HG02798 (cell line): ENCODE measurements at regions not wholly inside any gene's neighbourhood (a gene's known extent, or its start where the extent isn't known, plus 50 kb on each side); places are given as distances from the start of the nearest gene placed in this dataset.
"Not testable (repeated sequence)": the region's sequence is repeated elsewhere in the genome, so short reads cannot be mapped to it uniquely, and the experiment has no call there.

Experiments
- ATAC-seq: cut with Tn5 transposase; IDR thresholded peaks from one replicate; pipeline ENCODE4 v1.9.1; 2021; ENCODE audit warnings: mild to moderate bottlenecking; ENCODE audit not compliant: unreplicated experiment, poor library complexity

DNA sequence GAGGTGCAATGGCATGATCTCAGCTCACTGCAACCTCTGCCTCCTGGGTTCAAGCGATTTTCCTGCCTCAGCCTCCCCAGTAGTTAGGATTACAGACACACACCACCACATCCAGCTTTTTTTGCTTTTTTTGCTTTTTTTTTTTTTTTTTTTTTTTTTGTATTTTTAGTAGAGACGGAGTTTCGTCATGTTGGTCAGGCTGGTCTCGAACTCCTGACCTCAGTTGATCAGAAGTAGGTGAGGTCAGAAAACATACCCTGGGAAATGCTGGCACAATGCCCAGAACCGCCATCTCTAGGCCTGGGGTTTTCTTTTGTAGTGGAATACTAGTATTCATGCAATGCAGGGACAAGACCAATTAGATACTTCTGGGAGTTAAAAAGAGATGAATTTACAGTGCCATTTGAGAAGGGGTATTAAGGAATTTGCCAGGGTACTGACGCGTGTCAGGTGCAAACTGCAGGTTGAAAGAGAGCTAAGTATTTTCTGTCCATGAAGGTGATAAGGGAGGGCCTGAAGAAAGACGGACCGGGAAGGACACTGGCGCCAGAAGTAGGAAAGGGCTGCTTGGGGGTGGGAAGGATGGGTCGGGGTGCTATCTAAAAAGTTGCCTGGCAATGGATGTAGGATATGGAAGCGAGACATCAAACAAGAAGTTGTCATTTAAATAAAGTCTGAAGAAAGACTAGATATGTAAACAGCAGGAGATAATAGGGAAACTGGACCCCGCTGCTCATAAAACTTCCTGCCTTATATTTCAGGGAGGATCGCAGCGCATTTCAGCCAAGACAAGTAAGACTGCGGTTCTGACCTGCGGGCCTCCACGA lies 95.8 kb downstream of the PPIAL4G start:
- not testable (repeated sequence) for ATAC-seq

DNA sequence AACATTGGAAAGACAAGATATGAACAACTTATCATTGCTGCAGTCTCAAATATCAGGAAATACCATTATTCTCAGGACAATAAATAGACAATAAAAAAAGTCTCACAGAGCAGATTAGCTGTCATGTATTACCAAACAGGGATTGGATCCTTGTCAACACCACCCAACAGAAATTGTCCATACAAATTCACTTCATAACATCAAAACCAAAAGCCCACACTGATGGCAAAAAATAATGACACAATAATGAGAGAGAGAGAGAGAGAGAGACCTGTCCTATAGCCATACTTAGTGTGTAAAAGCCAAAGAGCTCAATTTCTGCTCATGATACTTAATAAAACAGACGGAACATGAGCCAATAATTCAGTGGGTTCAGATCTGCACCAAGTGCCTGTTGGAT lies 96.5 kb downstream of the PPIAL4G start:
- ATAC-seq = no peak

DNA sequence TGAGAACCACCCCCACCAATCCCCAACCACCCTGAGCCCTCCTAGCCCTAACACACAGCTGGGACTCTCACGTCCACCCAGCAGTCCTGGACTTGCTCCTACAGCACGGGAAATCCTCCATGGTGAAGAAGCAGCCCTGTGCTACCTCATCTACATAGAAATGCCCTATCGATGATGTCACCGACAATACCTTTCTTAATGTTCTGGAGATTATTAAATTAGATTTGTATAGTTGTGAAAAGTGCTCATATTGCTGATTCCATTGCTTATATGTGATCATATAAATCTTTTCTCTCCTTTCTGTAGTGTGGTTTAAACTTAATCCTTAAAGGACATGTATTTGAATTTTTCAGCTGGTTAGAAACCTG lies 97.1 kb downstream of the PPIAL4G start:
- not testable (repeated sequence) for ATAC-seq

DNA sequence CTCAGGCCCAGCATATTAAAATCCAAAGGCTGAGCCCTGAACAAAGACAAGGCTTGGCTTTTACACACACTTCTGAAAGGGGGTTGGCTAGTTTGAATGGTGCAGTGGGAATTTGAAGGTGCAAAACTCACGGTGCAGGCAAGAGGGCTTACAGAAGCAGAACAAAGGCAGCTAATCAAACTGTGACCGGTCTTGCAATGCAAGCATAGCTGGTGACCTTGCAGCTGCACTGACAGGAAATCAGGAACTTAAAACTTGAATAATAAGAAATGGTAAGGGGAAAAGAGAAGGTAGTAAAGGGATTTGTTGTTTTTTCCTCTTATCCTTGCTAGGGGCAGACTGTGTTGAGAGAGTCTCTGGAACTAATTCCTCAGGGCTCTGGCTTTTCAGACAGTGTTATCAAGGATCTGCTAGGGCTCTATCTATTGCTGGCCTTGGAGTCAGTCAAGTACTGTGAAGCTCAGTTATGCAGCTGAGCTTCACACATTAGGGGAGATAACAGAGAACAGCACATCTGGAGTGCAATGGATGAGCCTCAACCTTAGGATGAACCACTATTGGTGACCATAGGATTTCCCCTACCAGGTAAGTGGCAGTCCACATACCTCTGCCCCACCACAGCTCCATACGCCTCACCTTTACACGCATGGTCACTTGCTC lies 97.6 kb downstream of the PPIAL4G start:
- no peak for ATAC-seq

DNA sequence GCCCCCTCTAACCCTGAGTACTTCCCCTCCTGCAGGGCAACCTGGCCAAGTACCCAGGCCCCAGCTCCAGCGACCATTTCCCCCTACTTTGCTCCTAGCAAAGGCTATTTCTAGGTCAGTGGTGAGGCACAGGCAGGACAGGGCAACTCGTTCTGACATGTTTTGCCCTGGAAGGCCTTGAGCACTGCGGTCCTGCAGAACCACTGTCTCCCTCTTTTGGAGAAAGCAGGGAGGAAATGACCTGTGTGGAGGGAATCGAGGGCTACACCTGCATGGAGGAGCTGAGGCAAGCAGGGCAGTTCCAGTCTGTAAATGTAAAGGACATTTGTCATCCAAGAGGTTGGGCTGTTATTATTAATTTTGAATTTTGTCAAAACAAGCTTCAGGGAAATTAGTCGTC lies 99.1 kb downstream of the PPIAL4G start:
- ATAC-seq = no peak

DNA sequence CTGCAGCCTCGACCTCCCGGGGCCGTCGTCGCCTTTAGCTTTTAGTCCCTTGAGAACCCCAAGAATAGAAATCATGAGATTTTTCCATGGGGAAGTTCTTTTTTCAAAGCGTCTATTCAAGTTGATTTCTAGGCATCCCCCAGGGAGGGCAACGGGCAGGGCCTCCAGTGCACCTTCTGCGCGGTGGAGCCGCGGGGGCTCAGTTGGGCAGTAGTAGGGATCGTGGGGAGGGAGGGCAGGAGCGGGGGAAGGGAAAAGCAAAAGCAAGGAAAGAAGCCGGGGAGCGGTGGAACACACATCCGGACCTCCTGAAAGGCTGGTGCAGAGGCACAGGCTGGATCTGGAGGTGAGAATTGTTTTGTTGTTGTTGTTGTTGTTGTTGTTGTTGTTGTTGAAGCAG lies 103.4 kb downstream of the PPIAL4G start:
- no peak for ATAC-seq

DNA sequence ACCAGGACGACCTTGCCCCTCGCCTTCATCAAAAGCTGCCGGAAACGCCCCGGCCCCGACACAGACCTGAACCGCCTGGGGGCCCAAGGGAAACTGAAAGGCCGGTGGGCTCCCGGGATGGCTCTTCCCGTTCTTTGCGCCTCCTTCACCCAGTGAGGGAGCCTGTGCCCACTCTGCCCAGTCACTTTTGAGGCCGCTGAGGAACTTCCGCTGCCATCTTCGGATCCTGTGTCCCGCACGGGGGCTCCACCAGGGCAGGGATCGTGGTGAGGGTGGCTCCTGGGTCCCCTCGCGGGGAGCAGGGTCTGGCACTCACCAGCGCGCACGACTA lies 104.0 kb downstream of the PPIAL4G start:
- no peak for ATAC-seq

DNA sequence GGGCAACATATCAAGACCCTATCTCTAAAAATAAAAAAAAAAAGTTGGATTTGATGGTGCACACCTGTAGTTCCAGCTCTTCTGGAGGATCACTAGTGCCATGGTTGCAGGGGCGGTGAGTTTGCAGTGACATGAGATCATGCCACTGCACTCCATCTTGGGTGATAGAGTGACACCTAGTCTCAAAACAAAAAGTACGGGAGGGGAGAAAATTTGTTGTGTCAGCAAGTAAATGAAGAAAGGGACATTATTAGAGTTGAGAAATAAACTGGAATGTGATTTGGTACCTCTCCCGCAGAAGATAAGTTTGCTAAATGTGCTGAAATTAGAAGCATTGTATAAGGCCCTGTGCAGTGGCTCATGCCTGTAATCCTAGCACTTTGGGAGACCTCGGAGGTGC lies 105.1 kb downstream of the PPIAL4G start:
- ATAC-seq = not testable (repeated sequence)

DNA sequence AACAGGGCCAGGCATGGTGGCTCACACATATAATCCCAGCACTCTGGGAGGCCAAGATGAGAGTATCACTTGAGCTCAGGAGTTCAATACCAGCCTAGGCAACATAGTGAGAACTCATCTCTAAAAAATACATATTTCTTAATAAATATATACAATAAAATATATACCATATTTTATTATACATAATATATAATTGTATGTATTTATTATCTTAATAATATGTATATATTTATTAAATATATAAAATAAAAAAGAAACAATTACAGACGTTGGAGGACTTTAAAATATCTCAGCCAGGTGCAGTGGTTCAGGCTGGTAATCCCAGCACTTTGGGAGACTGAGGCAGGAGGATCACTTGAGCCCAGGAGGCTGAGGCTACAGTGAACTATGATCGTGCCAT lies 106.1 kb downstream of the PPIAL4G start:
- ATAC-seq = not testable (repeated sequence)

DNA sequence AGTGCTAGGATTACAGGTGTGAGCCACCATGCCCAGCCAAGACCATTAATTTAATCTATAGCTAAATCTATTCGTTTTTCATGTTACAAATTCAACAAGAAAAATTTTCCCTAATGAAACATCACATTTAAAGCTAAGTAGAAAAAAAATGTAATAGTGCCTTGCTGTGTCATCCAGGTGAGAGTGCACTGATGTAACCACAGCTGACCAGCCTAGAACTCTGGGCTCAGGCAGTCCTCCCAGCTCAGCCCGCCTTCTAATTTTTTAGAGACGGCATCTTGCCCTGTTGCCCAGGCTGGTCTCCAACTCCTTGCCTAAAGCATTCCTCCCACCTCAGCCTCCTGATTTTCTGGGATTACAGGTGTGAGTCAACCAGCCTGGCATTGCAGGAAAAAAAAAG lies 109.0 kb downstream of the PPIAL4G start:
- ATAC-seq = no peak

DNA sequence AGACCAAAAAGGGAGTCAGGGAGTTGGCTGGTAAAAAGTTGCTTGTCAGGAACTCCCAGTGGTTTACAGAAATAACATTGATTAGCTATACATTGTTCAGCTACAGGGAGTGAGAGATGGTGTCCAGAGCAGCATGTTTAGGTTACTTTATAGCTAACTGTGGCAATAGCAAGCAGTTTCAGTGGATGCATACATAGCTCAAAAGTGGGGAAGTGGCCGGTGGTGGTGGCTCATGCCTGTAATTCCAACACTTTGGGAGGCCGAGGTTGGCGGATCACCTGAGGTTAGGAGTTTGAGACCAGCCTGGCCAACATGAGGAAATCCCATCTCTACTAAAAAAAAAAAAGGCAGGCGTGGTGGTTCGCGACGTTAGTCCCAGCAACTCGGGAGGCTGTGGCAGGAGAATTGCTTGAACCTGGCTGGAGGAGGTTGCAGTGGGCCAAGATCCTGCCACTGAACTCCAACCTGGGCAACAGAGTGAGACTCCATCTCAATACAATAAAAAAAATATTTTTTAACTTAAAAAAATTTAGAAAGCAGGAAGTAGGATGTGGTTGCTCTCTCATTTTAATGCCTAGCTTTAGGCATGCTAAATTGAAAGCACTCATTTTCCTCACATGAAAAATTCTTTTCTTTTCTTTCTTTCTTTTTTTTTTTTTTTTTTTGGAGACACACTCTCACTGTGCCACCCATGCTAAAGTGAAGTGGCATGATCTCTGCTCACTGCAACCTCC lies 109.7 kb downstream of the PPIAL4G start:
- ATAC-seq = no peak

DNA sequence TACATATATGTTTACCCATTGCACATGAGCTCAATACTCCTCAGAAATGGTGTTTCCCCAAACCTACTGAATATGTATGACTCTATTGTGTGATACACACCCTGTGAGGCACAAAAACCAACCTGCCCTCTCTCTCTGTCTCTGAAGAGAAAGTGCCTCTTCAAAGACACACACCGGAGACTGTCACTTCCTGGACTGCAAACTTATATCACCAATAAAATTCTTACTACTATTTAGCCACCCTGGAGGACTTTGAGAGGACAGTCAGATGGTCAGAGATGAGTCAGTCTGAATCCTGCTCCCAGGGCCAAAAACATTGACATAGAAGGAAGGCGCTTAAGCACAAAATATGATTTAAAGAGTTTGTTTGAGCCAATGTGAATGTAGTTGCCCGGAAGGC lies 110.4 kb downstream of the PPIAL4G start:
- ATAC-seq = no peak

DNA sequence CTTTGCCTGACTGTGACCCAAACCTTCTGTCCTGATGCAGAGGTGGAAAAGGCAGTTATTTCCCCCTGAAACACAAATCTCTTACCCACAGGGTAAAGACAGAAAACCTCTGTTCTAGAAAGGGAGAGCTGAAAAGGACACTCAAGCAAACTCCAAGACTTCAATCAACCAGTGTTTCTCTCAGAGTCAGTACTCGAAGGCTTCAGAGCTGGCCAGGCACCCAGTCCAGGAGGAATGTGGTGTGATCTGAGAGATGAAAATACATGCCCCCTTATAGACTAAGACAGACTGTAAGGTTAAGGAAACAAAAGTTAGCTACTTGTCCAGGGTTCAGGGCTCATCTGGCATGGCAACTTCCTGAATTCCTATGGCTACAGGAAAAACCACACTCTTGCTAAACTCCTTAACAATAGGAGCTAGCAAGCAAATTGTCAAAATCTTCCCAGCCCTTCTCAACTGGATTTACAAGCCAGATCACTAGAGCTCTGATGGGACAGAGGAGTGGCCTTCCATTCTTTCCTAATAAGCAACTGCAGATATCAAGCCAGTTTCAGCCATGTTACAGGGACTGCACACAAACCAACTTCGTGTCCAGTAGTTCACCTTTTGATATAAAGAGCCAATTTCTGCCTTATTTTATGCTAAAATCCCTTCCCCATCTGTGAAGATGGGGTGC lies 110.9 kb downstream of the PPIAL4G start:
- ATAC-seq = not testable (repeated sequence)

DNA sequence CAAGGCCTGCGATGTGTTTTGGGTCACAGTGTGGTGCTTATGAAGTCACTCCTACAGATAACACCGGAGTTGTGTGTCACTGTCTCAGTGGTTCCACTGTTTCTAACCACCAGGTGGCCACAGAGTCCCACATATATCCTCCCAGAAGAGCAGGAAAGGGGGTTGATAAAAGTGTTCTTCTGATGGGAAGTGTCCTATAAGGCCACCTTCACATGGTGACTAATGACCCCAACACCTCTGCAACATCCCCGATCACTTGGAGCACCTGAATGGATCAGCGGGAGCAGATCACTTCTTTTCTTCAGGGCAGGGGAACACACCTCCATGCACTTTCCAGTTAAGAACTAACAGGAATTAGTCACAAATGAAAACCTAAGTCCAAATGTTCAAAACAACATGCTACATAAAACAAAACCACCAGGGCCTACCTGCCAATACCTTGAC lies 111.5 kb downstream of the PPIAL4G start:
- ATAC-seq = peak; percentile 54

DNA sequence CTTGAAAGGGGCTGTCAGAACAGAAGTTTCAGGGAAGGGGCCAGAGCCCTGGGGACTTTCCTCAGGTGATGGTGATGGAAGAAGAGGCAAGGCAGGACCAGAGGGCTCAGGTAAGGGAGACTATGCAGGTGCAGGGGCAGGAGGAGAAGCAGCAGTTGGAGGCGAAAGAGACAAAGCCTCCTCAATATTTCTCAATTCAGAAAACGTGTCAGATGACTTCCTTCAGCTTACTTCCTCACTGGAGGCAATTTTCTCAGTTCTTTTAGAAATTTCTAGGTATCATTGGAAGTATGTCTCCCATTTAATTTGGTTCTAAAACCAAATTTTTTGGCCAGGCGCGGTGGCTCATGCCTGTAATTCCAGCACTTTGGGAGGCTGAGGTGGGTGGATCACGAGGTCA lies 112.4 kb downstream of the PPIAL4G start:
- not testable (repeated sequence) for ATAC-seq

DNA sequence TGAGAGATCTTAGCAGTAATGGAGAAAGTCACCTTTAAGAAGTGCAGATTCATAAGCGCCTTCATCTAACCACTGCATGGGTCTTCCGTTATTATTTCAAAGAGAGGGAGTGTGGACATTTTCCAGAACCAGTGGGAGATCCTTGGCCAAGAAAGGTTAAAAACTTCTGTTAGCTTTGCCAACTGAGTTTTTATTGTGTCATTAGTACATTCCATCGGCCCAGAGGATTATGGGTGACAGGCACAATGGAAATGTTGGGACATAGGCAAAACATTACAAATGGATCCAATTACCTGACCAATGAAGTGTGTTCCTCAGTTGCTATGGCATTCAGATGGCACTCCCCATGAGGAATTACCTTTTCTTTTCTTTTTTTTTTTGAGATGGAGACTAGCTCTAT lies 115.5 kb downstream of the PPIAL4G start:
- ATAC-seq = no peak

DNA sequence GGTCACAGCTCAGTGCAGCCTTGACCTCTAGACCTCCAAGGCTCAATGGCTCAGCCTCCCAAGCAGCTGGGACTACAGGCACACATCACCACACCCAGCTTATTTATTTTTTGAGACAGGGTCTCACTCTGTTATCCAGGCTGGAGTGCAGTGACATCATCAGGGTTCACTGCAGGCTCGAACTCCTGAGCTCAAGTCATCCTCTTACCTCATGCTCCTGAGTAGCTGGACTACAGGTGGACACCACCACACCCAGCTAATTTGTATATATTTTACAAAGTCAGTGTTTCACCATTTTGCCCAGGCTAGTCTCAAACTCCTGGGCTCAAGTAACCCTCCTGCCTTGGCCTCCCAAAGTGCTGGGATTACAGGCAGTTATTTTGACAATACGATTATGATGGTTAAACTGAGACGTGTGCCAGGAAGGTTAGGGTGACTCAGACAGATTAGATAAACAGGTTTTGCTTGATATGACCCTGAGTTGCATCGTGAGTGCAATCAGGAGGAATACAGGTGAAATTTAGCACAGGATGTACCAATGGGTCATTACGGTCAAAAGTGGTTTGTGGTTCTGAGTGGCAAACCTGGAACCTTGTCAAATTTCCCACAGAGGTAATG lies 116.9 kb downstream of the PPIAL4G start:
- ATAC-seq = not testable (repeated sequence)

DNA sequence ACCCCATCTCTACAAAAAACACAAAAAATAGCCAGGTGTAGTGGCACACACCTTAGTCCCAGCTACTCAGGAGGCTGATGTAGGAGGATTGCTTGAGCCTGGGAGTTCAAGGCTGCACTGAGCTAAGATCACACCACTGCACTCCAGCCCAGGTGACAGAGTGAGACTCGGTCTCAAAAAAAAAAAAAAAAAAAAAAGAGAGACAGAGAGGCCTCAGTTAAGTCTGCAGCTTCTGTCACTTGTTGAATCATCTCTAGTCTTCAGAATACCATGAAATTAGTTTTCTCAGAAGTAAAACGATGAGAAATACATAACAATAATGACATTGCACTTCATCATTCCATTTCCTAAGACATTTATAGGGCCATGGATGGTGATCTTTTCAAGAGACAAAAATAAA lies 118.0 kb downstream of the PPIAL4G start:
- not testable (repeated sequence) for ATAC-seq

DNA sequence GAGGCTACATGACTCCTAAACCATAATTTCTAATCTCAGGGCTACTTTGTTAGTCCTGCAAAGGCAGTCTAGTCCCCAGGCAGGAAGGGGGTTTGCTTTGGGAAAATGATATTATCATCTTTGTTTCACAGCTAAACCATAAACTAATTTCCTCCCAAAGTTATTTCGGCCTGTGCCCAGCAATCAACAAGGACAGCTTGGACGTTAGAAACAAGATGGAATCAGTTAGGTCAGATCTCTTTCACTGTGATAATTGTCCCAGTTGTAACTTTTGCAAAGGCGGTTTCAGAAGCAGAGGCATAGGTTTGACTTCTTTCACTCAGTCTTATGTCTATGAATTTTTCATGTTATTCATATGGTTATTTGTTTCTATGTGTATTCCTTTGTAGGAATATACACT lies 119.1 kb downstream of the PPIAL4G start:
- not testable (repeated sequence) for ATAC-seq

DNA sequence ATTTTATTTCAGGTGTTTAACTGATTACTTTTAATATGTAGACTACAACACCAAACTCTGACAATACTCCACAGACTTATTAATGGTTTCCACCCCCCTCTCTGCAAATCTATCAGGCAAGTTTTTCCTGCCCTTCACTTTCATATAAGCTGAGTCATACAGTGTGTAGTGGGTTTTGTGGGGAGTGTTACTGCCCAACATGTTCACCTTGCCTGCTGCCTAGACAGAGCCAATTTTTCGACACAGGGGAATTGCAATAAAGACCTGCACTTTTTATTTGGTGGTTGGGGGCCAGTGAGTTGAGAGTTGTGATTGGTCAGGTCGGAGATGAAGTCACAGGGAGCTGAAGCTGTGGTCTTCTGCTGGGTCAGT lies 119.7 kb downstream of the PPIAL4G start:
- no peak for ATAC-seq
